HG02884 (cell line): ENCODE measurements at regions not wholly inside any gene's neighbourhood (a gene's known extent, or its start where the extent isn't known, plus 50 kb on each side); places are given as distances from the start of the nearest gene placed in this dataset.

Experiments
- ATAC-seq: cut with Tn5 transposase; IDR thresholded peaks from one replicate; pipeline ENCODE4 v1.9.1; 2021; ENCODE audit warnings: mild to moderate bottlenecking, moderate library complexity; ENCODE audit not compliant: unreplicated experiment

DNA sequence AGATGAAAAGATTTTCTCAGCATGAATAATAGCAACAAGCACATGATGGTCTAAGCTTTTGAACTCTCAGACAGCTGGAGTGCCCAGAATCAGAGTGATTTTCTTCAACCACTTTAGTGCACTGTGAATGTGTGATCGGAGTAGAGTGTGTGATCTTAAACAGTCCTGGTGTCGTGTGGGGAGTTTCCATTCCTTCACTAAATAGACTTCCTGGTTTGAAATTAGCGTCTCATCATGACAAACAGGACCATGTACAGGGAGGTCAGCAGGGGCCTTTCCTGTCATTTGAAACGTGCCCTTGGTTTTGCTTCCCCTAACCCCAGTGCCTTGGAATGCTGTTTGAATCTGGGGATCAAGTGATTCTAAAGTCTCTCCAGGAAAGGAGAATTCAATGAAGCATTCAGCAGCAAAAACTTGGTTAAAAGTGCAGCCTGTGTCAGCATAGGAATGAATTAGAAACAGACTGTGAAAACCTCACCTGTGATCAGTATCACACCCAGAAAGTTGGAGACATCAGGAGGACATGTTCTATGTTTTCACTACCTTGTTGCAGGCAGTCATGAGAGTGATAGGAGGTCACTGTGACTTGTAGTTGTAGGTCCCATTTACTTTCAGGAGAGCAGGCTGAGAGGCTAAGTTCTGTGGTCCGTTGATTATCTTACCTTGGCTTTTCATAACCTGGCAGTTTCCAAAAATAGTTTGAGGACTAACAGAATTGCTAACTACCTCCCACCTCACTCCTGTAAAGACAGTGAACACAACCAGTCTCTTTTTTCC, 400.3 kb downstream of the MTX2 start:
- peak; percentile 66 for ATAC-seq

DNA sequence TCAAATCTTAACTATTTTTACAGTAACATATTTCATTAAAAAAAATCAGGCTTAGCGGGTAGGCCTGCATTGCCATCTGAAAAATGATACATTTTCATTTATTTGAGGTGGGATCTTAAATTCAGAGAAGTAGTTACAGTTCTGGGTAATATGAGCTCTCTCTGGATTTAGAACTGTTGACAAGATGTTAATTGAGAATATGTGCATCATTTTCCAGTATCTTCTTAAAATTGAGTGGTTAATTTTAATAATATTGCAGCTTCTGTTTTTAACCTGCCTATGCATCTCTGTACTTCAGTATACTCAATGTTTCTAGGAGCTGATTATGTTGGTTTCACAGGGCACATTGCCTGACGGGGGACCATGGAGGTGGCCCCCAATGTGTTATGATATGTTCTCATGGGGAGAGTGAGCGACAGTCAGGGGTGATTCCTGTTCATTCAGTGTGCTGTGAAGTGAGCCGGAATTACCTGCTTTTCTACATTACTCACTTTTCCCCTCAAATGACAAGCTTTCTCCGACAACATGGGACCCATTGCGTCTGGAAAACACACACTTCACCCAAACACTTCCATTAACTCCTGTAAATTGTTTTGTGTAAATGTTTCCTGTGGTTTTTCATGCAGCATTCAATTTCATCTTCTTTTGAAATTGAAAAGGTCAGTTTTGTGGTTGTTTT, 406.2 kb downstream of the MTX2 start:
- no peak for ATAC-seq

DNA sequence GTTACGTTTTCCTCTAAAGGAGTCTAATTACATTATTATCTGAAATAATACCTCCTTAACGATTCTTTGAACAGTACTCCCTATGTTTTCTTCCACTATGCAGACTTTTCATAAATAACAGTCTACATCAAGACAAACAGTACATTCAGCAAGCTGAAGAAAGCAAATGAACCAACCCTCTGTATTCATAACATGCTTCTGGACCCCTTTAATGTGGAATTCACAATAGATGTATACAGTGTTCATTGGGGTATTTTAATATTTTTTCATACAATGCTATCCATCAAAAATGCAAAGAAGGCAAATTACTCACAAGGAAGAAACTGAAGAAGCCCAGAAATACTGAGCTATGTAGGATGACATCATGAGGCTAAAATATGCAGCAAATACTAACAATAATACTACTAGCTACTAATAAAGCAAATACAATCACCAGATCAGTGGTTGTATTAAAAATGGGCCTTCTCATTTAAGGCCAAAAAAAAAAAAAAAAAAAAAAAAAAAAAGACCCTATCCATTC, 408.6 kb downstream of the MTX2 start:
- ATAC-seq, result no peak

DNA sequence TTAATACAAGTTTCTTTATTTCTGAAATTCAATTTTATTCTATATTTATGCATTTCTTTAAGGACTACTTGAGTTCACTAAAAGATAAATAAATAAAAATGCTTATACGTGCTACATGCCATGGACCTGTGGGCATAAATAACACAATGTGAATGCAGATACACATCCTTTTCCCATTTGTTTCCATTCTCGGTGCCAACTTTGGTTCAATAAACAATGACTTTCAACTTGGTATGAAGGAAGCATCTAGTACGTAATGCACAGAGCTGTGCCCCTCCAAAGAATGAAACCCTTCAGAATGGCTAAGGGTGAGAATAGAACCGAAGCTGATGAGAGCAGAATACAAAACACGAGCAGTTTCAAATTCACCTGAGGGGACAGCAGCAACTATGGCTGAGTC, 409.3 kb downstream of the MTX2 start:
- ATAC-seq, result no peak

DNA sequence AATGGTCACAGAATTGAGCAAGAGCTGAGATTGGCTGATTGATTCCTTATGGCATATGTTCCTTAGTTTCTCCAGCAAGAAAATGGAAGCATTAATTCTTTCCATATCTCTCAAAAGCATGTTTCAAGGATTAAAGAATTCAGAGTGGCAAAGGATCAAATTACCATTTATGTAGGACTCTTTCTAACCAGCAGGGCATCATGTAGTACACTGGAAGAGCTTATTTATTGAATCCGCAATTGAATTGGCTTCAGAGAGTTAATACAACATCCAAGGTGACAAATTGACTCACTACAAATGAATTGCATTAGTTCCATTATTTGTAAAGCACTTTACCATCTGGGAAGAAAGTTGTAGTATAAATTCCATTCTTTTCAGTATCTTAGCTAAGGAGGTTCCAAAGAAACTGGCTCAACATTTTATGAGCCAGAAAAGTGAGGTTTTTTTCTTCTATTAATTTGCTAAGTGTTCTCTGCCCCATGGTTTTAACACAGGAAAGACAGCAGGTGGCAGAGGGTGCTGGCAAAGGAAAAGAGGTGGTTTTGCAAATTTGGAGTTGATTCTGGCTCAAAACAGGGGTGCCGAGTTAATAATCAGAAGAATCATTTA, 409.9 kb downstream of the MTX2 start:
- no peak for ATAC-seq

DNA sequence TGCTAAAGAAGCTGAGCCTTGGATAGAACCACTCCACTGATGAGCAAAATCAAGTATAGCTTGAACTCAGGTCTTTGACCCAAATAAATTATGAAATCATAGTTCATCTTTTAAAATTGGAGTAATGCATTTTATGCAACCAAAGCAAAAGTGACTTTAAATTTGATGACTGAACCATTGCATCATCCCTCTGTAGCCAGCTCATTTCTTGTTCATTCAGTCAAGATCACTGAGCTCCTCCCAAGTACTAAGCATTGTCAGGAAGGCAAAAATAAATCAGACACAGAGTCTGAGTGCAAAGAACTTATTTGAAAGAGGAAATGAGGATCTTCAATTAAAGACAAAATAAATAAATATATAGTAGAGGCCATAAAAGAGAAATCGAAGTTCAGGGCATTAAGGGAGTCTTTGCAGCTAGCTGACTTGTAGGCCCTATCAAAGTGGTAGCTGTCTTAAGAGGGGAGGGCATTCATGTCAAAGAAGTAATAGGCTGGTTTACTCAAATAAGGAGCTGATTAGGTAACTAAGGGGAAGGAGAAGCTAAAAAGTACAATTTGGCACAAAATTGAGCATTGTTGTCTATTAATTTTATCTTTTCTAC, 411.8 kb downstream of the MTX2 start:
- ATAC-seq, result no peak

DNA sequence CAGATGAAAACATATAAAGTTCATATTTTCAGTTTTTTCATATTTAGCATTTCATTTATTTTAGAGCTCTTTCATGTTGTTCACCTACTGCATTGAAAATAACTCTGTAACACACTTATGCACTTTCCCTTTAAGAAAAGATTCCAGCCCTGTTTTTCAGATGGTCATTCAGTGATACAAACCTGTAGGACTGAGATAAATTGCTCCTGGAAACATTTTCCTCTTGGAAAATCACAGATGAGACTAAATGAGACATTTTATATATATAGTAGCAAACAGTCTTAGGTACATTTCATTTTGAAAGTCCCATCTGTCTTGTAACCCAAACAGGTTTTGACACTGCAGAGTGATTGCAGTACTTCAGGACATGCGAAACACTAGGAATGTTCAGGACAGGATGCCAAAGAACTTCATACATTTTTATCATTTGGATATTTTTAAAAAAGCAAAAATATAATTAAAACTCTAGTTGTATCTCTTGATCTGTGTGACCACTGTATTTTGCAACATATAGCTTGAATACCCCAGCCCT, 412.4 kb downstream of the MTX2 start:
- no peak for ATAC-seq

DNA sequence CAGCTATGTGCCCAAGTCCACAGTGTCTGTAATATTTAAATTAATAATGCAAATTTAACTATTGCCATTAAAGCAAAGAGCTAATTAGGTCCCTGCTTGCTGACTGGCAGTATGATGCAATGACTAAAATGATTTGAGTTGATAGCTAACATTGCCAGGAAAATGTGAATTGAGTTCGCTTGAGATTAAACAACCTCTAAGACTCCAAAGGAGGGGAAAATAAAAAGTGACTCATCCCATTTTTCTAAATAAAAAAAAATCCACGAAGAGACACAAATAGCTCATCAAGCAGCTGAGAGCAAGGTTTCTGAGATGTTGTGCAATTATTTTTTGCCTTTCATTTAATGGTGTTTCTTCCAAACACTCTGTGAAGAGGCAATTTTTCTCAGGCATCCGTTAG, 413.0 kb downstream of the MTX2 start:
- no peak for ATAC-seq

DNA sequence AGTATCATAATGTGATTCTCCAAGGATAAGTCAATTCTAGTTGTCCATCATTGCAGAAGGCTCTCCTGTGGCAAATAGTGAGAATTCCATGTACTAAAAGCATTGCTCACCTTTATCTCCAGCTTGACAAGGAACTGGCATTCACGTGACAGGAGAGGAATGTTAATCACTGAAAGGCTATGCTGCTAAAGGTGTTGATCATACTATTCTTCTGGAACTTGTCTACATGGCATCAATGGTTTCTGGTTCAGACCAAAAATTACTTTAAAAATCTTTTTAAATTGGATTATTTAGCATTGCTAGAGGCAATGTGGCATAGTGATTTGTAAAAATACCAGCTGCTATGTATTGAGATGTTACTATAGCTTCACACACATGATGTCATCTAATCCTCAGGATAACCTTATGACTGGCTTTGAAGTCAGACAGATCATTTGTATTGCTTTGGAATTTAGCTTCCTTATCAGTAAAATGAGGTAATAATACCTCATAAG, 414.4 kb downstream of the MTX2 start:
- no peak for ATAC-seq

DNA sequence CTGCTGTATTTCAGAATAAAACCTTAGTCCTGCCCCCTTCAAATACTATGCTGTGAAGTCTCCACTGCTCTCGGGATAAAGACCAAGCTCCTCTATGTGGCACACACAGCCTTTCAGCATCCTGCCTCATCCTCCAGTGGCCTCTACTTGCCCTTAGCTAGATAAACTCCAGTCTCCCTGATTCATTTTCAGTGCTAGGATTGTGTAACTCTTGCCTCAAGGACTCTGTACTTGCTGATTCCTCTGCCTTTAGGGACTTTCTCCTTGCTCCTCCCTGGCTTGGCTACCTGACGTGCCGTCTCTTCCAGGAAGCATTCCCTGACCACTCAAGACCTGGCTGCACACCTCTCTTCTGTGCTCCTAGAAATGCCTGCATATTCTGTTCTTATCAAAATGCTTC, 416.7 kb downstream of the MTX2 start:
- no peak for ATAC-seq

DNA sequence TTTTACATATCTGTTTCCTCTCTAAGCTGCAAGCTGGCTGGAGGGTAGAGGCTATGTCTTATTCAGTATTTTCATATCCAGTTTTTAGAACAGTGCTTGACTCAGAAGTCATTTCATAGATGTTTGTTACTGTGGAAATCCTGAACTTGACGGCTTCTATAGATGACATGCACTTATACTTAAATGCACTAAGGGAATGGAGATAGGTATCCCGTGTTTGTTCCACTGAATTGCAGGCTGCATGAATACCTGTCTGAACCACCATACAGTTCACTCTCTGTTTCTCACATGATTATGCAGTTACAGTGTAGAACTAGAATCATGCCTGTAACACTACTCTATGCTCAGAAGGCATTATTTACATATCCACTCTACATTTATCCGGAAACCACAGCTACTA, 417.1 kb downstream of the MTX2 start:
- ATAC-seq, result no peak

DNA sequence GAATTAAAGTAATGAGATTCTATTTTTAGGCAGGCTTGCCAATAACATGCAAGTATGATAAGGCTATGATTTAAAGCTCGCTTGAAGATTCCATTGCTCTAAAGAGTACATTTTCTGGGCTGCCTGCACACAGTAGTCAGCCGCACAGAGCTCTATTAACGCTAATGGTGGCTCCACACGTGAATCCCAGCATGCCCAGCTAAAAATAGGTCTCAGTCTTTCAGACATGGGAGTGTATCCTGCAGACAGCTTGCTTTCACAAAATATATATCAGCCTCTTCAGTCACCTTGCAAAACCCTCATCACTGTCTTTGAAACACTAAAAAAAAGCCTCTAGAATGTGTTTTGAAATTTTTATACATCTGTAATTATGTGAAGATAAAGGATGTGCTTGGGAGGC, 418.1 kb downstream of the MTX2 start:
- ATAC-seq, result no peak

DNA sequence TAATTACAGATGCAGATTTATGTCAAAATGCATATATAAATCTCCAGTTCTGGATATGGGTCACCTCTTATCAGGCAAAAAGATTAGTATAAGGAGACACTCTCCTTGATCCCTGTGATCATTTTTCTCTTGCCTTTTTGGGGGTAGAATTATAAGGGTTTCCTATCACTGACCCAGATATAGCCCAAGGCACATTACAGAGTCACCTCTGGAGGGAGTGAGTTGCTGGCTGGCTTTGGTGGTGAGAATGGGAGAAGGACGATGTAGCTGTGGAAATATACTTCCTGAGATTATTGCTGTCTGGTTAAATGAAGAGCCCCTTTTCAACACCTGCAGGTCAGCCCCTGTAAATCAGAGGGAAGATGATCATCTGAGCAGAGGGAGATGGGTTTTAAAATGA, 418.7 kb downstream of the MTX2 start:
- ATAC-seq, result no peak

DNA sequence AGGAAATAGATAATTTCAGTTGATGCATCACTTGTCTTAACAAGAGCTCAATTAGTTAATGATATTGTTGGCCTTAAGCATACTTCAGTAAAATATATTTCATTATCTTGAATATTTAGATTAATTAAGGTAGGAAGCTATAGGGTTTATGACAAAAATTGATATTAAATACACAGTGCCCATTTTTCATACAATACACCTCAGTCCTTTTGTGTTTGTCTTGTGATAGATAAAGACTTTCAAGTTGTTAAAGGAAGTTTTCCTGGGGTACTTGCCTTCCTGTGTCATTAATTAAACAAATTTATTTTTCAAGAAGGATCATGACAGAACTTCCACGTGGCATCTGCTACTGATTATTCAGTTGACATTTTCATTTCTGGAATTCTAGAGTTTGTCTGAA, 420.5 kb downstream of the MTX2 start:
- no peak for ATAC-seq

DNA sequence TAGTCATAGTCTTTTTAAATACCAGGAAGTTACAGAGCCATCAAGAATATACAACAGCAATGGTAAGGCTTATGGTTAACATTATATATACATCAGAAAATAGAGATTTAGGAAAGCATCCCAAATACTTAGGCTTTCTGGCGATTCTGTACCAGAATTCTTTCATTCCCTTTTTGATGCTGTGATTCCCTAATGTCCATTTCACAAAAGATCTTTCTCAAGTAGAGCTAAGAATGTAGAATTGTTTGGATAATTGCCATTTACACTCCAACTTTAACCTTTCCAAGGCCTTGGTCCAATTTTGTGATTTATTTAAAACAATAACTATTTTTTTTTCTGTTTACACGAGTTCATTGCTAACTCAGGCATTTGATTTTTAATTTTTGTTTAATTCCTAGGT, 422.2 kb downstream of the MTX2 start:
- no peak for ATAC-seq

DNA sequence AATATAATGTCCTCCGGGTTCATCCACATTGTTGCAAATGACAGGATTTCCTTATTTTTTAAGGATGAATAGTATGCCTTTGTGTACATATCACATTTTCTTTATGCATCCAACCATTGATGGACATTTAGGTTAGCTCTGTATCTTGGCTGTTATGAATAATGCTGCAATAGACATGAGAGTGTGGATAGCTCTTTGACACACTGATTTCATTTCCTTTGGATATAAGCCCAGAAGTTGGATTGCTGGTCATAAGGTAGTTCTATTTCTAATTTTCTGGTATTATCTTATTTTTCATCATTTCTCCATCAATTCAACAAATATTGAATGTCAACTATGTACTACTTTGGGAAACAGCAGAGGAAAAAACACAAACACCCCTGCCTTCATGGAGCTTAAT, 423.3 kb downstream of the MTX2 start:
- ATAC-seq, result no peak

DNA sequence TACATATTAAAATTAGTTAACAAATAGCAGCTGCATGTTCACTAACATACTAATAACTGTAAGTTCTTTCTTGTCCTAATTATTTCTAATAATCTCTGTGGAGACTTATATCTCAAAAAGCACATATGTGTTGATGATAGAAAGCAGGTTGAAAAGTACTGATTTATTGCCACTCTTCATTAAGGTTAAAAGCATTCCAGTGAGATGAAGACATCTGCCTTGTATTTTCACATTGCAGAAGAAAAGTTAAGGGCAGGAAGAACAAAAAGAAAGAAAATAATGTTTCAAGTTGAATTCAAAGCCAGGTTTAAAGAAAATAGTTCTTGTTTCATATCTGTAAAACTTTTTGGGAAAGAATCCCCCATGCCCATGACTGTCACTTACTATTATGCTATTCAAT, 429.9 kb downstream of the MTX2 start:
- no peak for ATAC-seq

DNA sequence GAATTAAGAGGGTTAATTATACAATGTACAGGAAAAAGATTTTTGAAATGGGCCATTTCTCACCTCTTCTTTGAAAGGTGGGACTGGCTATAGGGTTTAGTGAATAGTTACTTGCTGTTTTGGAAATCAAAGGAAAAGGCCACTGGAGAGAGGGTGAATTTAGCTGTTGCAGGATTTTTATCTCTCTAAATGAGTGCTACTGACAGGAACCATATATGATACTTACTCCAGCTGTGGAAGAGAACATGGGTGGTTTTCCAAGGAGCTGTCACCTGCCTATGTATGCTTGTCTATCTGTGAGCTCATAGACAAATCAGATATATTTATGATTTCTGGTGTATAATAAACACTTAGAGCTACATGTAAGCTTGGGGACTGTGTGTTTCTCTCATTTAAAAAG, 430.4 kb downstream of the MTX2 start:
- ATAC-seq, result no peak

DNA sequence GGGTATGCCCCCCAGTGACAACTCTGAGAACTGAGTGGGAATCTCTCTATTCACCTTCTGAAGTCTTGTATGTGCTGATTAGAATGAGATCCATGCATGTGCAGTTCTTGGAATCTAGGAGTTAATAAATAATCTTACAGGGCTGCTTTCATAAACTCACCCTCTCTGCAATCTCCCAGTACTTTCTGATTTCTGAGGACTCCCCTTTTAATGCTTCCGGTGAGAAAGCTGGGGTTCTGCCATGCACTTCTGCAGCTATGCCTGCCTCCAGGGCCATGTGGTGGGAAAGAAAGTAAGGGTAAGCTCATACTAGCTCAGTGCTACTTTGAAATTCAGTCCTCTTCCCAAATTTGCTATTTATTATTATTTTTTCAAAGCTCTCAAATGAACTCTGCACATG, 432.9 kb downstream of the MTX2 start:
- ATAC-seq, result no peak

DNA sequence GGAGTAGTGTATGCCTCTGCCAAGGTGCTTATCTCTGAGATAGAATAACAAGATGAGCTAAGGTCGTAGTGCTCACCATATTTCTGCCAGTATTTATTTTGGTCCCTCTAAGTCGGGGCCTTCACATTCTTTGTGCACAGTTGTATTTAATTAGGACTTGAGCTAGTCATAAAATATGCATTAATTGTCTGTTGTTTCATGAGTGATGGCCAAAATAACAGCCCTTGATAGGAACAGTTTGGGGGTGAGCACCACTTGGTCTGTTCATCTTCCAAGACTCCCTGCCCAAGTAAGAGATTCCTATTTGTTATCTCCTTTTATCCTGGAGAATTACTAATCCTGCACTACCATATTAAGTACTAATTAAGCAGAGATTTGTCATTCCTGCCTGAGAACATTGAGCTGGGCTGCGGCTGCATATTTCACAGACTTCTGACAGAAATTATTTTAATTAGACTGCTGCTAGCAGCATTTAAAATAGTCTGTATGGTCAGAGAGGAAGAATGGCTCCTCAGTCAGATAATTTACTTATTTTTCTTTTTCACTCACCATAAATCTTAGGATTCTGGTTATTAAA, 435.1 kb downstream of the MTX2 start:
- ATAC-seq, result no peak
